Urinary bladder (tissue), 3 donors: ENCODE measurements at regions not wholly inside any gene's neighbourhood (a gene's known extent, or its start where the extent isn't known, plus 50 kb on each side); places are given as distances from the start of the nearest gene placed in this dataset.

ENCODE experiments used
- DNase-seq: peaks from one replicate; pipeline ENCODE4 v3.0.0-alpha.2; 2015; ENCODE audit errors: extremely low spot score
- H3K27ac ChIP-seq: one replicate; pipeline ENCODE4 v1.5.1; 2013; ENCODE audit warnings: low read depth, mild to moderate bottlenecking, moderate library complexity
- H3K36me3 ChIP-seq: one replicate; pipeline ENCODE4 v1.6.1; 2013; ENCODE audit warnings: mild to moderate bottlenecking, moderate library complexity; ENCODE audit not compliant: insufficient read depth
- H3K4me1 ChIP-seq: one replicate; pipeline ENCODE4 v1.6.1; 2013; ENCODE audit warnings: mild to moderate bottlenecking, moderate library complexity; ENCODE audit not compliant: insufficient read depth
- H3K4me3 ChIP-seq: one replicate; pipeline ENCODE4 v1.5.1; 2013; ENCODE audit warnings: low read depth, low read length
- WGBS: extraction: QIAGEN DNeasy Blood & Tissue Kit; methylation state at CpG from one replicate; pipeline ENCODE4 v1.1.7; 2013; 5-methylcytosine and 5-hydroxymethylcytosine counted together
- donor health status: healthy with polysubstance abuse.
- donor health status: healthy.

- Histone ChIP-seq H3K4me1 (no peaks in the 10 kb centered on the region), H3K27ac (no peak overlapping the region), H3K4me3 (no peak overlapping the region), H3K36me3 (peaks cover 2% of the 10 kb centered on the region)
- WGBS: 88% methylated on average over 4 of the region's 4 CpGs
- DNase-seq: no peak
These were observed 246.8 kb upstream of the POU3F2 start for GRCh38 chr6:98587555-98587954.

GRCh38 chr6:98589536-98589935 is 244.8 kb upstream of the POU3F2 start:
- Histone ChIP-seq H3K36me3 (peaks cover 2% of the 10 kb centered on the region), H3K4me1 (no peaks in the 10 kb centered on the region), H3K4me3 (no peak overlapping the region), H3K27ac (no peak overlapping the region)
- WGBS: 71% methylated on average over 5 of the region's 5 CpGs
- no peak for DNase-seq

DNA sequence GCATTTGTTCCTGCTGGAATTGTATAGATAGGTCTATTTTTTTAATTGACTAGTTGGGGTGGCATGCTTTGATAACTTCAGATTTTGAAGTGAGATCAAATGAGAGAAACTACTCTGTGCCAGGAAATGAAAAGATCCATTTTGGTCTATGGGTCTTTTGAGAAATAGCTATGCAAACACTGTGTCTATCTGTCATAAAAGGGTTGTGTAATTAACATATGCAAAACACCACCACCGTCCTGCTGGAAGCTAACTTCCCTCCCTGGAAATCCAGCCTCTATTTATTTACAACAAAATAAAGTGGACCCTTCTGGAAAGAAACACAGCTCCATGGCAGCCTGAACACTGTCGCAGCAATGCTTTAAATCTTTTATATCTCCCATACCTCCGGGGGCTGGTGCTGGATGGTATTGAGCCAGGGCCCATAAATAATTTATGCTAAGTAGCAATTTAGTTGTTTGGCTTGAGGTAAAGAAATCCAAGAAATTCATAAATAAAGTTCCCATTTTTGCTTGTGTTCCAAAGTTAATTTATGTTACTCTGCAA is 244.2 kb upstream of the POU3F2 start:
- H3K4me1 ChIP-seq: no peaks in the 10 kb centered on the region
- WGBS: 52% methylated on average over 3 of the region's 3 CpGs
- no peak for DNase-seq
- H3K27ac ChIP-seq: no peak overlapping the region
- no peak overlapping the region for H3K4me3 ChIP-seq
- H3K36me3 ChIP-seq: peaks cover 2% of the 10 kb centered on the region

GRCh38 chr6:98590997-98591396 is 243.4 kb upstream of the POU3F2 start:
- Histone ChIP-seq H3K27ac (no peak overlapping the region), H3K4me1 (no peaks in the 10 kb centered on the region), H3K4me3 (no peak overlapping the region), H3K36me3 (peaks cover 2% of the 10 kb centered on the region)
- no peak for DNase-seq
- WGBS: 17% methylated on average over 2 of the region's 2 CpGs

GRCh38 chr6:98593676-98594075 is 240.7 kb upstream of the POU3F2 start:
- Histone ChIP-seq H3K27ac (no peak overlapping the region), H3K4me3 (no peak overlapping the region), H3K4me1 (no peaks in the 10 kb centered on the region), H3K36me3 (peaks cover 2% of the 10 kb centered on the region)
- WGBS: 90% methylated on average over 2 of the region's 2 CpGs
- no peak for DNase-seq

DNA sequence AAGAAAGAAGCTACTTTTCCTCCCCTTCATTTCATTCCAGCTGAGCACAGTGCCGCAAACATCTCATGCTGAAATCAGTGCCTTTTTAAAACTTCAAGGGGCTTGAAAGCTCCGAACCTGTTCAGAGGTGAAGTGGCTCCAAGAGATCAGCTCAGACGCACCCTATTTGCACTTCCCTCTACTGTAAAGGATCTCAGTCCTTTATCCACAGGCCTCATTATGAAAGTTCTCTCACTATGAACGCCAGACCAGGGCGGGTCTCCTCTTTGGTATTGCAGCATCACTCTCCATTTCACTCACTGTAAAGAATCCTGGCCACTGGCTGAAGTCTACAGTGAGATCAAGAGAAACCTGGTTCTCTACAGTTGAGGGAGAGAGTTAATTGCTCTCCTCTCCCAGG is 232.7 kb upstream of the POU3F2 start:
- Histone ChIP-seq H3K4me1 (no peaks in the 10 kb centered on the region), H3K4me3 (no peak overlapping the region), H3K36me3 (no peaks in the 10 kb centered on the region), H3K27ac (no peak overlapping the region)
- 77% methylated on average over 5 of the region's 5 CpGs for whole genome bisulfite sequencing
- no peak for DNase-seq

- no peaks in the 10 kb centered on the region for H3K36me3 ChIP-seq
- no peak overlapping the region for H3K4me3 ChIP-seq
- DNase-seq: no peak
- WGBS: 45% methylated on average over 1 of the region's 1 CpG
- no peak overlapping the region for H3K27ac ChIP-seq
- H3K4me1 ChIP-seq: no peaks in the 10 kb centered on the region
These were observed 228.7 kb upstream of the POU3F2 start for GRCh38 chr6:98605705-98606104.

- WGBS: 56% methylated on average over 4 of the region's 4 CpGs
- no peak for DNase-seq
- Histone ChIP-seq H3K36me3 (no peaks in the 10 kb centered on the region), H3K4me3 (no peak overlapping the region), H3K27ac (no peak overlapping the region), H3K4me1 (no peaks in the 10 kb centered on the region)
These were observed 207.1 kb upstream of the POU3F2 start for GRCh38 chr6:98627129-98627775.

- DNase-seq: no peak
- Histone ChIP-seq H3K4me1 (no peaks in the 10 kb centered on the region), H3K4me3 (no peak overlapping the region), H3K36me3 (no peaks in the 10 kb centered on the region), H3K27ac (no peak overlapping the region)
These were observed 200.5 kb upstream of the POU3F2 start for GRCh38 chr6:98633886-98634285.

GRCh38 chr6:98634569-98634968 is 199.8 kb upstream of the POU3F2 start:
- Histone ChIP-seq H3K4me3 (no peak overlapping the region), H3K4me1 (no peaks in the 10 kb centered on the region), H3K36me3 (no peaks in the 10 kb centered on the region), H3K27ac (no peak overlapping the region)
- DNase-seq: no peak
- 38% methylated on average over 3 of the region's 3 CpGs for WGBS

- H3K4me1 ChIP-seq: no peaks in the 10 kb centered on the region
- H3K4me3 ChIP-seq: no peak overlapping the region
- no peaks in the 10 kb centered on the region for H3K36me3 ChIP-seq
- DNase-seq: no peak
- no peak overlapping the region for H3K27ac ChIP-seq
- WGBS: 76% methylated on average over 2 of the region's 2 CpGs
These were observed 199.2 kb upstream of the POU3F2 start for GRCh38 chr6:98635191-98635590.

GRCh38 chr6:98636941-98637340 is 197.4 kb upstream of the POU3F2 start:
- no peak for DNase-seq
- Histone ChIP-seq H3K27ac (no peak overlapping the region), H3K4me3 (no peak overlapping the region), H3K36me3 (no peaks in the 10 kb centered on the region), H3K4me1 (no peaks in the 10 kb centered on the region)
- 9% methylated on average over 1 of the region's 1 CpG for WGBS

- H3K27ac ChIP-seq: no peak overlapping the region
- H3K4me3 ChIP-seq: no peak overlapping the region
- no peaks in the 10 kb centered on the region for H3K4me1 ChIP-seq
- WGBS: 83% methylated on average over 5 of the region's 5 CpGs
- H3K36me3 ChIP-seq: no peaks in the 10 kb centered on the region
- no peak for DNase-seq
These were observed 195.2 kb upstream of the POU3F2 start for GRCh38 chr6:98639089-98639635.

DNA sequence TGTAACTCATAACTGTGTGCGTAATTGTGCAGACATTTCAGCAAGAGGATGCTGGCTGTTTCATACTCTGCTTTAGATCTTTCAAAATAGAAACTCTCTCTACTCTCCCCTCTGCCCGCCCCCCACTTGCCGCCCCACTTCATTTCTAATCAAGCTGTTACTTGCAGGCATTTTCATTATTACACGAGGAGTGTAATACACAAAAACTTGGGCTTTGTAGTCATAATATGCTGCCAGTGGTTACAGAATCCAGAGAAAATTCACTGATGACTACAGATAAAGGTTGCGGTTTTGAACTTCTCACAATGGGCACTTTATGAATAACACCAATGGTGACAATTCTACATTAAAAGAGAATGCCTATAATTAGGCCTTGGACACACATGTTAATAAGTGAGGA is 194.0 kb upstream of the POU3F2 start:
- WGBS: 84% methylated on average over 5 of the region's 5 CpGs
- Histone ChIP-seq H3K4me1 (no peaks in the 10 kb centered on the region), H3K36me3 (no peaks in the 10 kb centered on the region), H3K27ac (no peak overlapping the region), H3K4me3 (no peak overlapping the region)
- no peak for DNase-seq
